SU-DHL-6 (cell line): ENCODE measurements at regions not wholly inside any gene's neighbourhood (a gene's known extent, or its start where the extent isn't known, plus 50 kb on each side); places are given as distances from the start of the nearest gene placed in this dataset.

Source experiments
- CTCF ChIP-seq: fragments of 200-600 bp; sonication (generic); IDR thresholded peaks from one replicate; pipeline ENCODE4 v1.5.1; 2017; ENCODE audit warnings: antibody characterized with exemption, mild to moderate bottlenecking, low read length, moderate library complexity; ENCODE audit not compliant: insufficient read depth, poor library complexity, severe bottlenecking
- EZH2phosphoT487 ChIP-seq: fragments of 200-600 bp; sonication (generic), shearing (Covaris generic); conservative IDR thresholded peaks from 2 replicates; pipeline ENCODE4 v1.6.1; 2018; ENCODE audit warnings: mild to moderate bottlenecking, antibody characterized with exemption, low read length, moderate library complexity, mixed read lengths

GRCh38 chr2:235160281-235160810 is 208.5 kb downstream of the SH3BP4 start:
- TF ChIP-seq CTCF = no peak
- no peak for TF ChIP-seq EZH2phosphoT487
